ENCODE measurements at regions not wholly inside any gene's neighbourhood (a gene's known extent, or its start where the extent isn't known, plus 50 kb on each side); places are given as distances from the start of the nearest gene placed in this dataset.

GRCh38 chr15:39099524-39099923, 481.4 kb upstream of the THBS1 start:
- TF ChIP-seq POLR2A (IDR thresholded peaks at IDR 0.05) = no peak
- TF ChIP-seq, protein P1, sequence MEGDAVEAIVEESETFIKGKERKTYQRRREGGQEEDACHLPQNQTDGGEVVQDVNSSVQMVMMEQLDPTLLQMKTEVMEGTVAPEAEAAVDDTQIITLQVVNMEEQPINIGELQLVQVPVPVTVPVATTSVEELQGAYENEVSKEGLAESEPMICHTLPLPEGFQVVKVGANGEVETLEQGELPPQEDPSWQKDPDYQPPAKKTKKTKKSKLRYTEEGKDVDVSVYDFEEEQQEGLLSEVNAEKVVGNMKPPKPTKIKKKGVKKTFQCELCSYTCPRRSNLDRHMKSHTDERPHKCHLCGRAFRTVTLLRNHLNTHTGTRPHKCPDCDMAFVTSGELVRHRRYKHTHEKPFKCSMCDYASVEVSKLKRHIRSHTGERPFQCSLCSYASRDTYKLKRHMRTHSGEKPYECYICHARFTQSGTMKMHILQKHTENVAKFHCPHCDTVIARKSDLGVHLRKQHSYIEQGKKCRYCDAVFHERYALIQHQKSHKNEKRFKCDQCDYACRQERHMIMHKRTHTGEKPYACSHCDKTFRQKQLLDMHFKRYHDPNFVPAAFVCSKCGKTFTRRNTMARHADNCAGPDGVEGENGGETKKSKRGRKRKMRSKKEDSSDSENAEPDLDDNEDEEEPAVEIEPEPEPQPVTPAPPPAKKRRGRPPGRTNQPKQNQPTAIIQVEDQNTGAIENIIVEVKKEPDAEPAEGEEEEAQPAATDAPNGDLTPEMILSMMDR (IDR thresholded peaks at IDR 0.05 in 8 of 11, conservative IDR thresholded peaks at IDR 0.05 in 3 of 11) = no peak

Data from spleen (tissue), 7 donors.